ENCODE measurements at regions not wholly inside any gene's neighbourhood (a gene's known extent, or its start where the extent isn't known, plus 50 kb on each side); places are given as distances from the start of the nearest gene placed in this dataset.

- H3K4me1 ChIP-seq (ENCODE audit: control insufficient read depth, extremely low read depth, insufficient read depth, low read length) = no peaks in the 10 kb centered on the region
- no peak overlapping the region for H2AFZ ChIP-seq (ENCODE audit: low read length)
- no peak overlapping the region for H3K4me3 ChIP-seq (replicated peaks in 1 of 4; ENCODE audit: control extremely low read depth in 1 of 4, insufficient read depth in 1 of 4, low read depth in 3 of 4, low read length in 4 of 4)
- H4K20me1 ChIP-seq (ENCODE audit: control insufficient read depth, extremely low read depth, insufficient read depth, low read length) = no peaks in the 10 kb centered on the region
- TF ChIP-seq EZH2 (IDR thresholded peaks at IDR 0.05; ENCODE audit: low read length, missing control alignments) = no peak
- TF ChIP-seq CTCF (conservative IDR thresholded peaks at IDR 0.05 in 1 of 2, IDR thresholded peaks at IDR 0.05 in 1 of 2; ENCODE audit: low read depth in 1 of 2, low read length in 2 of 2) = no peak
- no peaks in the 10 kb centered on the region for H3K79me2 ChIP-seq (ENCODE audit: control insufficient read depth, insufficient read depth, low read length)
- no peaks in the 10 kb centered on the region for H3K27me3 ChIP-seq (ENCODE audit: control insufficient read depth, insufficient read depth, low read length)
- no peak overlapping the region for H3K9ac ChIP-seq (ENCODE audit: insufficient read depth, low read length)
- H3K36me3 ChIP-seq (ENCODE audit: control insufficient read depth, insufficient read depth, low read length) = no peaks in the 10 kb centered on the region
- no peaks in the 10 kb centered on the region for H3K9me3 ChIP-seq (ENCODE audit: control insufficient read depth, insufficient read depth, low read depth, low read length)
- no peak overlapping the region for H3K4me2 ChIP-seq (ENCODE audit: extremely low read depth, insufficient read depth, low read length)
- no peak overlapping the region for H3K27ac ChIP-seq (ENCODE audit: insufficient read depth, low read length)
- no peak for DNase-seq (ENCODE audit: low read depth in 2 of 2)
These were observed 375.1 kb downstream of the MED10 start for GRCh38 chr5:6003040-6003825.

- H4K20me1 ChIP-seq (ENCODE audit: control insufficient read depth, extremely low read depth, insufficient read depth, low read length) = no peaks in the 10 kb centered on the region
- DNase-seq (ENCODE audit: low read depth in 2 of 2) = no peak
- TF ChIP-seq CTCF (conservative IDR thresholded peaks at IDR 0.05 in 1 of 2, IDR thresholded peaks at IDR 0.05 in 1 of 2; ENCODE audit: low read depth in 1 of 2, low read length in 2 of 2) = no peak
- TF ChIP-seq EZH2 (IDR thresholded peaks at IDR 0.05; ENCODE audit: low read length, missing control alignments) = no peak
These were observed 377.5 kb downstream of the MED10 start for GRCh38 chr5:6000867-6001266.

GRCh38 chr5:5995819-5996218 lies 382.5 kb downstream of the MED10 start:
- Histone ChIP-seq H3K9ac (ENCODE audit: insufficient read depth, low read length) (no peak overlapping the region), H3K4me1 (ENCODE audit: control insufficient read depth, extremely low read depth, insufficient read depth, low read length) (no peaks in the 10 kb centered on the region), H3K79me2 (ENCODE audit: control insufficient read depth, insufficient read depth, low read length) (no peaks in the 10 kb centered on the region), H3K36me3 (ENCODE audit: control insufficient read depth, insufficient read depth, low read length) (no peaks in the 10 kb centered on the region), H3K27me3 (ENCODE audit: control insufficient read depth, insufficient read depth, low read length) (no peaks in the 10 kb centered on the region), H3K27ac (ENCODE audit: insufficient read depth, low read length) (no peak overlapping the region), H2AFZ (ENCODE audit: low read length) (no peak overlapping the region), H3K9me3 (ENCODE audit: control insufficient read depth, insufficient read depth, low read depth, low read length) (no peaks in the 10 kb centered on the region), H4K20me1 (ENCODE audit: control insufficient read depth, extremely low read depth, insufficient read depth, low read length) (no peaks in the 10 kb centered on the region), H3K4me3 (replicated peaks in 1 of 4; ENCODE audit: control extremely low read depth in 1 of 4, insufficient read depth in 1 of 4, low read depth in 3 of 4, low read length in 4 of 4) (no peak overlapping the region), H3K4me2 (ENCODE audit: extremely low read depth, insufficient read depth, low read length) (no peak overlapping the region)
- no peak for DNase-seq (ENCODE audit: low read depth in 2 of 2)
- TF ChIP-seq EZH2 (IDR thresholded peaks at IDR 0.05; ENCODE audit: low read length, missing control alignments) = no peak
- TF ChIP-seq CTCF (conservative IDR thresholded peaks at IDR 0.05 in 1 of 2, IDR thresholded peaks at IDR 0.05 in 1 of 2; ENCODE audit: low read depth in 1 of 2, low read length in 2 of 2) = no peak

More at GRCh38 chr5:6000867-6001266, 377.5 kb downstream of the MED10 start:
- H3K27ac ChIP-seq (ENCODE audit: insufficient read depth, low read length) = no peak overlapping the region
- H3K79me2 ChIP-seq (ENCODE audit: control insufficient read depth, insufficient read depth, low read length) = no peaks in the 10 kb centered on the region
- no peak overlapping the region for H3K9ac ChIP-seq (ENCODE audit: insufficient read depth, low read length)
- H3K27me3 ChIP-seq (ENCODE audit: control insufficient read depth, insufficient read depth, low read length) = no peaks in the 10 kb centered on the region
- no peak overlapping the region for H2AFZ ChIP-seq (ENCODE audit: low read length)
- H3K4me3 ChIP-seq (replicated peaks in 1 of 4; ENCODE audit: control extremely low read depth in 1 of 4, insufficient read depth in 1 of 4, low read depth in 3 of 4, low read length in 4 of 4) = no peak overlapping the region
- H3K36me3 ChIP-seq (ENCODE audit: control insufficient read depth, insufficient read depth, low read length) = no peaks in the 10 kb centered on the region
- H3K9me3 ChIP-seq (ENCODE audit: control insufficient read depth, insufficient read depth, low read depth, low read length) = no peaks in the 10 kb centered on the region
- H3K4me2 ChIP-seq (ENCODE audit: extremely low read depth, insufficient read depth, low read length) = no peak overlapping the region
- H3K4me1 ChIP-seq (ENCODE audit: control insufficient read depth, extremely low read depth, insufficient read depth, low read length) = no peaks in the 10 kb centered on the region

All from fibroblast of lung (primary cell).